ENCODE measurements at regions not wholly inside any gene's neighbourhood (a gene's known extent, or its start where the extent isn't known, plus 50 kb on each side); places are given as distances from the start of the nearest gene placed in this dataset.
"Not testable (repeated sequence)": the region's sequence is repeated elsewhere in the genome, so short reads cannot be mapped to it uniquely, and the experiment has no call there.

- TF ChIP-seq POLR2A, POLR2AphosphoS5 (IDR thresholded peaks at IDR 0.05; ENCODE audit: low read depth, low read length): not testable (repeated sequence)
Measured at GRCh38 chr10:8868924-8869323, 814.4 kb downstream of the GATA3 start.
